AG04450 (cell line): ENCODE measurements at regions not wholly inside any gene's neighbourhood (a gene's known extent, or its start where the extent isn't known, plus 50 kb on each side); places are given as distances from the start of the nearest gene placed in this dataset.
A peak's percentile ranks its signal among the peaks of the same experiment; 100 is the strongest.

Experiments used
- CTCF ChIA-PET: fragments of 300-600, 350-600 bp; formaldehyde crosslinking; extraction: SDS; loops from one replicate; lab custom pipeline; 2022; ENCODE audit warnings: antibody characterized with exemption, inconsistent platforms; lab: Charles Lee
- POLR2A ChIA-PET: fragments of 350-600 bp; formaldehyde crosslinking; extraction: SDS; loops from one replicate; lab custom pipeline; 2021; ENCODE audit warnings: antibody characterized with exemption, inconsistent platforms; lab: Yijun Ruan, JAX
- DNase-seq: peaks from one replicate; pipeline ENCODE4 v3.0.0-alpha.2; 2011; ENCODE audit warnings: low read depth, low spot score
- H3K27ac ChIP-seq: one replicate; pipeline ENCODE4 v1.5.1; 2012; ENCODE audit warnings: low read depth, low read length, control low read depth
- H3K27me3 ChIP-seq: one replicate; pipeline ENCODE4 v1.6.0; 2012; ENCODE audit warnings: low read length; ENCODE audit not compliant: control insufficient read depth, insufficient read depth
- H3K4me3 ChIP-seq: 2 replicates; pipeline ENCODE4 v1.5.1; 2011; ENCODE audit warnings: mild to moderate bottlenecking, low read depth, low read length, control low read depth
- H3K9me3 ChIP-seq: 2 replicates; pipeline ENCODE4 v1.5.1; 2012; ENCODE audit warnings: low read length; ENCODE audit not compliant: control insufficient read depth, insufficient read depth
- CTCF ChIP-seq: IDR thresholded peaks from 2 replicates; pipeline ENCODE4 v1.5.1; 2011; ENCODE audit warnings: low read depth, low read length, control low read depth, inconsistent platforms

DNA sequence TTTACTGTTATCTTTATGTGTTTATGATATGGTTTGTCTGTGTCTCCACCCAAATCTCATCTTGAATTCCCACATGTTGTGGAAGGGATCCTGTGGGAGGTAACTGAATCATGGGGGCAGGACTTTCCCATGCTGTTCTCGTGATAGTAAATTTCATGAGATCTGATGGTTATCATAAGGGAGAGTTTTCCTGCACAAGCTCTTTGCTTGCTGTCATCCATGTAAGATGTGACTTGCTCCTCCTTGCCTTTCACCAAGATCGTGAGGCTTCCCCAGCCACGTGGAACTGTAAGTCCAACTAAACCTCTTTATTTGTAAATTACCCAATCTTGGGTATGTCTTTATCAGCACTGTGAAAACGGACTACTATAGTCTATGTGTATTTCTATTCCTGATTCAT, 539.0 kb downstream of the ARL4A start:
- CTCF ChIA-PET = no interaction called here
- POLR2A ChIA-PET = no interaction called here

GRCh38 chr7:13231216-13231615, 543.8 kb downstream of the ARL4A start:
- H3K27me3 ChIP-seq = no peaks in the 10 kb centered on the region
- no peaks in the 10 kb centered on the region for H3K9me3 ChIP-seq
- H3K27ac ChIP-seq = no peak overlapping the region
- H3K4me3 ChIP-seq = no peak overlapping the region
- ChIA-PET CTCF (interaction anchor here (1.0 kb wide), 1 partner anchor 1460 kb away, joined by 4 read pairs; no protein-coding TSS in a partner anchor), POLR2A (no interaction called here)
- DNase-seq = no peak
- TF ChIP-seq CTCF = no peak

More for the DNA sequence above, 539.0 kb downstream of the ARL4A start:
- TF ChIP-seq CTCF = no peak
- no peaks in the 10 kb centered on the region for H3K27me3 ChIP-seq
- no peak overlapping the region for H3K27ac ChIP-seq
- no peak for DNase-seq
- no peak overlapping the region for H3K4me3 ChIP-seq
- no peaks in the 10 kb centered on the region for H3K9me3 ChIP-seq

- Histone ChIP-seq H3K4me3 (no peak overlapping the region), H3K9me3 (no peaks in the 10 kb centered on the region), H3K27ac (no peak overlapping the region), H3K27me3 (no peaks in the 10 kb centered on the region)
- DNase-seq = no peak
- ChIA-PET POLR2A (no interaction called here), CTCF (no interaction called here)
- no peak for TF ChIP-seq CTCF
Measured at GRCh38 chr7:13235436-13235835, 548.0 kb downstream of the ARL4A start.

- Histone ChIP-seq H3K27me3 (no peaks in the 10 kb centered on the region), H3K9me3 (no peaks in the 10 kb centered on the region), H3K27ac (no peak overlapping the region), H3K4me3 (no peak overlapping the region)
- no peak for DNase-seq
- no peak for TF ChIP-seq CTCF
- CTCF ChIA-PET = no interaction called here
- POLR2A ChIA-PET = no interaction called here
Measured at GRCh38 chr7:13236026-13236425, 548.6 kb downstream of the ARL4A start.

DNA sequence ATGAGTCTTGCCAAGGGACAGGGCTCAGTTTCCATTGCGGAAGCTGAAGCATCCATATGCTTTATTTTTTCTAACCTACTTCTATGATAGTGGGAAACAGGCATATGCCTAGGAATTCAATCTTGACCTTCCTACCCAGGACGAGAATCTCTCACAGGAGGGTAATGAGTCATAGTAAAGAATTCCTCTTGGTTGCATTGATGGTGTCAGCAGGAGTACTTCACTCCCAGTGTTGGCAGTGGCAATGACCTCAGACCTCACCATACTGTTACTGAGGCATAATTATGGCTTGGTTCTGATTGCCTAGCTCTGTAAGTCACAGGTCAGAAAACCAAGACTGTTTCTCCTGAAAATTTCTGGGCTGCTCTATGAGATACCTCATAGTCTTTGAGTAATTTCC, 552.9 kb downstream of the ARL4A start:
- POLR2A ChIA-PET = no interaction called here
- Histone ChIP-seq H3K4me3 (no peak overlapping the region), H3K27ac (no peak overlapping the region), H3K9me3 (no peaks in the 10 kb centered on the region), H3K27me3 (no peaks in the 10 kb centered on the region)
- TF ChIP-seq CTCF = no peak
- CTCF ChIA-PET = interaction anchor here (0.8 kb wide), 1 partner anchor 601 kb away, joined by 3 read pairs; no protein-coding TSS in a partner anchor
- peak; percentile 0 for DNase-seq
